GM21447 (cell line): ENCODE measurements at regions not wholly inside any gene's neighbourhood (a gene's known extent, or its start where the extent isn't known, plus 50 kb on each side); places are given as distances from the start of the nearest gene placed in this dataset.
"Not testable (repeated sequence)": the region's sequence is repeated elsewhere in the genome, so short reads cannot be mapped to it uniquely, and the experiment has no call there.

Experiments used
- ATAC-seq: cut with Tn5 transposase; IDR thresholded peaks from one replicate; pipeline ENCODE4 v1.9.1; 2021; ENCODE audit not compliant: unreplicated experiment

DNA sequence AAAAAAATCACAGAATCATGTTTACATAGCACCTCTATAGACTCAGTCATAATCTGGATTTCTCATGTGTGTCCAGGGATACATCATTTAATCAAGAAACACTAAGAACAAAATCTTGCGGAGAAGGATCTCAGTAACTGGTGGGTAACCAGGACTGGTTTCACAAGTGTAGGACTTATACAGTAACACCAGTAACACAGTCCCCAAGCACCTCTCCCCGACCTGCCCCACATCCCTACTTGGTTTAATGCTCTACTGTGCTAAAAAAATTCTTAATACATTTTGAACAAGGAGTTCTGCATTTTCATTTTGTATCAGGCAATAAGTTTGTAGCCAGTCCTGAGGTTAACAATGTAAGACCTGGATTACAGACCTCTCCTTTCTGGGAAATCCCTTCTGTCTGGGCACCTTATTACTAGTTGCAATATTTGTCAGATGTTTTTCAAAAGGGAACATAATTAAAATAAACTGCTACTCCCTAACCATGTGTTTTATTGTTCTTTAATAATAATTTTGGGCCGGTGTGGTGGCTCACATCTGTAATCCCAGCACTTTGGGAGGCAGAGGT lies 57.6 kb upstream of the BBX start:
- no peak for ATAC-seq

DNA sequence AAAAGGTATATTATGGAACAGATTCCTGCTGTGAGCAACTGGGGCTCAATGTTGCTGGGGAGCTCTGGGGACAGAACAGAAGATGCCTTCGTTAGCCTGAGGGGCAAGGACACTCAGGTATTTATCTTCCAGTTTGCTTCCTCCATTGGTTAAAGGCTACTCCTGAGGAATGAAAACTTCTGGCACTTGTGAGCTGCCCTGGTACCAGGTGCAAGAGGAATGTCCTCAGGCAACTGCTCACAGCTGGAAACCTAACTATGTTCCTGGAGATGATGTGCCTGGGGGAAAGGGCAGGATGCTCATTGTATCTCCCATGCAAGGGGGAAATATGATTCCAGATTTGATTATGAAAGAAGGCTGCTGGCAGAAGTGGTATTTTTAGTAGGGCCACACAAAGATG lies 54.0 kb upstream of the BBX start:
- no peak for ATAC-seq

DNA sequence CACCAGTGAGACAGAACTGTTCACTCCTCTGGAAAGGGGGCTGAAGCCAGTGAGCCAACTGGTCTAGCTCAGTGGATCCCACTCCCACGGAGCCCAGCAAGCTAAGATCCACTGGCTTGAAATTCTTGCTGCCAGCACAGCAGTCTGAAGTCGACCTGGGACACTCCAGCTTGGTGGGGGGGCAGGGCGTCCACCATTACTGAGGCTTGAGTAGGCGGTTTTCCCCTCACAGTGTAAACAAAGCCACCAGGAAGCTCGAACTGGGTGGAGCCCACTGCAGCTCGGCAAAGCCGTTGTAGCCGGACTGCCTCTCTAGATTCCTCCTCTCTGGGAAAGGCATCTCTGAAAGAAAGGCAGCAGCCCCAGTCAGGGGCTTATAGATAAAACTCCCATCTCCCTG lies 52.3 kb upstream of the BBX start:
- not testable (repeated sequence) for ATAC-seq
